Fibroblast of the conjunctiva (primary cell): ENCODE measurements at regions not wholly inside any gene's neighbourhood (a gene's known extent, or its start where the extent isn't known, plus 50 kb on each side); places are given as distances from the start of the nearest gene placed in this dataset.
"Not testable (repeated sequence)": the region's sequence is repeated elsewhere in the genome, so short reads cannot be mapped to it uniquely, and the experiment has no call there.

Experiments
- DNase-seq: peaks from one replicate; pipeline ENCODE4 v3.0.0-alpha.2; 2010; ENCODE audit warnings: low read depth

DNA sequence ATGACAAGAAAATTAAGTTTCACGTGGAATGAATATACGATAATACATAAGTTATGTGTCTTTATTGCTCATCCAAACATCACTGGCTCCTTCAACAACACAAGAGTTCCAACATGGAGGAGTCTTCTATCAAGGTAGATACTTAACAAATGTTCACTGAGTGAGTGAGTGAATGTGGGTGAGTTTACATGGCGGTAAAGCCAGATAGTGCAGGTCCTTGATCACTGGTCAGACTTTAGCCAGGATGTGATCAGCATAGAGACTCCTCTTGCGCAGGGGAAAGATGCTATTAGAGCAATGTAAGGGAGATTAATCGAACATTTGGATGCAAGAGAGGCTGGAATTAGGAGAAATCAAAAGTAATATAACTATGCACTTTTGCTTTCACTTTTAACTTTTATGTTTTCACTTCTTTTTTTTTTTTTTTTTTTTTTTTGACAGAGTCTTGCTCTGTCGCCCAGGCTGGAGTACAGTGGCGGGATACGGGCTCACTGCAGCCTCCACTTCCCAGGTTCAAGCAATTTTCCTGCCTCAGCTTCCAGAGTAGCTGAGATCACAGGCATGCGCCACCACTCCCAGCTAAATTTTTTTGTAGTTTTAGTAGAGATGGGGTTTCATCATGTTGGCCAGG, 249.0 kb upstream of the ID2 start:
- no peak for DNase-seq

DNA sequence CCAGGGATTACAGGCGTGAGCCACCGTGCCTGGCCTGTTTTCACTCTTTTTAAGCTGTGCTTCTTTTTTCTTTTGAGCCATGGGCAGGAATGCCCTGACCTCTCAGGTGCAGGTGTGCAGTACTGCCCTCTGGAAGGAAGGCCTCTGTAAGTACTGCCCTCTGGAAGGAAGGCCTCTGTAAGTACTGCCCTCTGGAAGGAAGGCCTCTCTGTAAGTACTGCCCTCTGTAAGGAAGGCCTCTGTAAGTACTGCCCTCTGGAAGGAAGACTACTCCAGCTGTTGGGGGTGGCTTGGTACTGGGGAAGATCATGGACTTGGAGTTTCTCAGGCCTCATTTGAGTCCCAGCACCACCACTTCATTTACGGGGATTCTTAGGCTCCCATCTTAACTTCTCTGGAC, 248.5 kb upstream of the ID2 start:
- no peak for DNase-seq

DNA sequence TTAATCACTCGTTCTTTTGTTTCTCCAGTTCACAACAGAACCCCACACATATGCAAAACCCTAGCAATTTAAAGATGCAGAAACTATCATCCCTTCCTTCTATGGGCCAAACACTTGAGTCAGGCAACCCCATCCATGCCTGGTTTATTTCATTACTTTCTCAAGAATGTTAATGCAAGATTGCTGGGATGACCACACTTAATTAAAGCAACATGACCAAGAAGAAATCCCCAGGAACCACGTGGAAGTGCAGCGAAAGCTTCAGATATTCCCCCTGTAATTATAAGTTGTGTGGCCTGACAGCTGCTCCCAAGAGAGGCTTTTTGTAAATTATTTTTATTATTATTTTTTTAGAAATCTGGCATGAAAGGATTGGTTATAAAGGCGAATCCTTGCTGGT, 246.2 kb upstream of the ID2 start:
- DNase-seq: peak; percentile 9

DNA sequence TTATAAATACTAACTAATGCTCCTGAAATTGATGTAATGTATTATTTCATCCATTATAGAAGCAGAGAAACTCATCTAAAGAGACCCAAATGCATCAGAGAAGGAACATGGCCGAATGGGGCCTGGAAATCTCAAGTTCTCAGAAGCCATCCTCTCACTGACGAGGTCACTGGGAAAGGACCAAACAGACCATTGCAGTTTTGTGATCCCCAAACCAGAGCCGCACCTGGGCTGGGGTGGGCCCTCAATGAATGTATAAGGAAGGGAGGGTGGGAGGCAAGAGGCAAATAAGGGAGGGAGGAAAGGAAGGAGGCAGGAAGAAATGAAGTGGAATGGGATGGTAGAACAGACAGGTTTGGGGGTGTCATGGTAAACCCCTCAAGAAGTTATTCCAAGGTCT, 245.3 kb upstream of the ID2 start:
- no peak for DNase-seq

DNA sequence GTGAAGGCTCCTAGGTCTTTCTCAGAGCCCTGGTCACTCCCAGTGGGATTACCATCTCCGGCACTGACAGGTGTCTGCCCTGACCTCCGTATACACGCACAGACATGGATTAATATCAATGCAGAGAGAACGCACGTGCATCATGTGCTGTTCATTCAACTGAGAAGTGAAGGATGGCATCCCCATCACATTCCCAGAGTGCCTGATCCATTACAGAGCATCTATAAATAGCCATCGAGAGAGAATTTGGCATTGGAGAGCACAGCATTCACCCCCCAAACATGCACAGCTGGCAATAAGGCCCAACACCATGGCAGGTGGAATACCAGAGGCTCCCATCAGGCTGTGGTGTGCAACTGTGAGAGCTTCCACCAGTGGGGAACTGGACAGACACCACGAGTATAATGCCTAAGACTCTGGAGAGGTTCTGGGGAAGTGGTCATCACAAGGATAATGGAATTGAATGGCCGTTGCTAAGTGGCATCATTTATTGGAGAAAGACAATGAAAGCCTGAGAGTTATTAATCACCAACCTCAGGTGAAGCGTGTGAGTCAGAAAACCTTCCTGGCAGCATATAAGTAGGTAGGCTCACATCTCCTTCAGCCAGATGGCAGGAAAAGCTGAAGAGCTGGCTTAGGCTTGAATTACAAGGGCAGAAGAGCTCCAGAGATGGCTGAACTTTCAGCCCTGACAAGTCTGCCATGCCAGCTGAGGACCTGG, 244.5 kb upstream of the ID2 start:
- DNase-seq: no peak

DNA sequence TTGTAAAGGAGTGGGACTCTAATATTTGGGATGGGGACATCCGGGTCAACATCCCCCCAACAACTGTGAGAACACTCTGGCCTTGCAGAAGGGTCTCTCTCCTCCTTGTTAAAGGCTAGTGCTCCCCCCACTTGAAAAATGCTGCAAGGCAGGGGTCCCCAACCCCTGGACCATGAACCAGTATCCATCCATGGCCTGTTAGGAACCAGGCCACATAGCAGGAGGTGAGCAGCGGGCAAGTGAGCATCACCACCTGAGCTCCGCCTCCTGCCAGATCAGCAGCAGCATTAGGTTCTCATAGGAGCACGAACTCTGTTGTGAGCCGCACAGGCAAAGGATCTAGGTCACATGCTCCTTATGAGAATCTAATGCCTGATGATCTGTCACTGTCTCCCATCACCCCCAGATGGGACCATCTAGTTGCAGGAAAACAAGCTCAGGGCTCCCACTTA, 243.9 kb upstream of the ID2 start:
- no peak for DNase-seq

DNA sequence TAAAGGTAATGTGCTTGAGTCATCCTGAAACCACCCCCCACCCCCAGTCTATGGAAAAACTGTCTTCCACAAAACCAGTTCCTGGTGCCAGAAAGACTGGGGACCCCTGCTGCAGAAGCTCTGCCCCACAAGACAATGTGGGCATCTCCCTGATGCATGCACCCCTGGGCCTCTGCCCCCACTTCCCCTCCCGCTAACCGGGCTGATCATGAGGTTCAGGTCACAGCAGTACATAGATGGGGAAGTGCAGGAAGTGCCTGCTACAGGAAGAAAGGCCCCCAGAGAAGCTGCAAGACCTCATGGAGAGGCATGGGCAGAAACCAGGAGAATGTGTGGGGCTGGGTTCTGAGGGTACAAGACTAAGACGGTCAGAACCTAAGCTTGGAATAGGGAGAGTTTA, 243.4 kb upstream of the ID2 start:
- DNase-seq: no peak

DNA sequence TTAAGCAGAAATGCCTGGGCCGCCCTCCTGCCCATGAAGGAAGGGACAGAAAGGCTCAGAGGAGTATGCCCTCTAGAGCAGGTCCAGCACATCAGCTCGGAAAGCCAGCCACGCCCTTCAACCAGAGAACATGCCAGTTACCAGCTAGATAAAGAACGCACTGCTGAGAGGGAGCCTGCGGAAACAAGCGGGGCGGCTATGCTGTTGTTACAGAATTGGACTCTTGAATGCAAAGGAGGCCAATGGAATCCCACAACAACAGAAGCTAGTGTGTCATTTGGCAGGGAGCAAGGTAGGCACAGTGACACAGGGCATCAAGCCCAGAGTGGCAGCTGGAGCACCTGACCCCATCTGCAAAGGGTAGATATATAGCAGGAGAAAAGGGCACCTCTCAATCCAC, 242.9 kb upstream of the ID2 start:
- no peak for DNase-seq

DNA sequence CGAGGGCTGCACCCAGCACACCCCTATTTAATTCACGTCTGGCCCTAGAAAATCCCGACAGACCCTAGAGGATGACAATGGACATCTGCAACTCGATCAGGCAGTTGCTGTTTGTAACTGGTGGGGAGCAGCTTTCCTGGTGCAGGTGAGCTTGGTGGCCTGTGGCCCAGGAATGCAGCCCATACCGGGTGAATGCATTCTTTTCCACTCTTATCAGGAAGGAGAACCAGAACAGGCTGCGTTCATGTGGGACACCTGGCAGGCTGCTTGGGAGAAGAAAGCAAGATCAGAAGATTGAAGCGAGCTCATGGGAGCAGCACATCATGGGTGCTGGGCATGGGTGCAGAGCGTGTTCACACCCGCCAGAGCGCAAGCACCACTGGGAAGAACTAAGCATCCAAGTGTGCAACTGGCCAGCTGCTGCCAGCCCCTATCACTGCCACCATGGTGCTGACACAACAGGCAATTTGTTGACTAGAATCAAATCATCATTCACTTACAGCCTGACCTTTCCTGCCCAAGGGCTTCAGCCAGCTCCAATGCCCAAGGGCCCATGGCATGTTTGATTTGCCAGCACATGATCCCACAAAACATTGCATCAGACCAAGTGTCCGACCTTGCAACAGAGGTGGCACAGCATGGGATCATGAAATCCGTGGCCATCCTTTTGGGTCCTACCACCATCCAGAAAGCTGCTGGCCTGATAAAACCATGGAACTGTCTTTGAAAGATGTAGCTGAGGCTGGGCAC, 241.7 kb upstream of the ID2 start:
- no peak for DNase-seq

DNA sequence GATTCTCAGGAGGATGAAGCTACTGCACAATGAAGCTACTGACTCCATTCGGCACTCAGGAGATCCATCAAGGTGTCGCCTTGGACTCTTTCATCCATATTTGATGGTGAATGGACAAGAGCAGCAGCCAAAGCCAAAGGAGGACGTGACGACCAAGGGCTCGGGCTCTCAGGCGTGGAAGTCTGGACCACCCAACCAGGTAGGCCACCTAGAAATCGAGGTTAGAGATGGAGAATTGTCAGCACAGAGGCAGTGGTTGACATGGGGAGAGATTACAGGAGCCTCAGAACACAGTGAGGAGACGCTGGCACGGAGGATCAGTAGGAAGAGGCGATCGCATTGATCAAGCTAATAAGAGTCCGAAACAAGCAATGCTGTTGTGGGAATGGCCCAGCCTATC, 240.5 kb upstream of the ID2 start:
- DNase-seq: no peak

DNA sequence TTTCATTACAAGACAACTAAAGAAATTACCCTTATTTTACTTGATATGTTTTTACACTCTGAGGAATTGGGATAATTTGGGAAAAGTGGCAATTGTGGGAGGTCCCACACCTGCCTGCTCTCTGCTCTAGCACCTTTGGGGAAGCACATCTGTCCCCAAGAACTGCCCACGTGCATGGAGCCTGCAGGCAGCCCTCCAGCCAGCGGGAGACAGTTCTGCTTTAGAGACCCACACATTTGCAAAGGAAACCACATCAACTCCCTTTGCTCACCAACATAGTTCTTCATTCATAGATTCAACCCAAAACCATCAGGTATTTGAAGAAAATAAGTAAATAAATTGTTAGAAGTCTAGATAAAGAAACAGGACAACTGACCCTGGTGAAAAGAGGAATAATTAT, 239.9 kb upstream of the ID2 start:
- no peak for DNase-seq

DNA sequence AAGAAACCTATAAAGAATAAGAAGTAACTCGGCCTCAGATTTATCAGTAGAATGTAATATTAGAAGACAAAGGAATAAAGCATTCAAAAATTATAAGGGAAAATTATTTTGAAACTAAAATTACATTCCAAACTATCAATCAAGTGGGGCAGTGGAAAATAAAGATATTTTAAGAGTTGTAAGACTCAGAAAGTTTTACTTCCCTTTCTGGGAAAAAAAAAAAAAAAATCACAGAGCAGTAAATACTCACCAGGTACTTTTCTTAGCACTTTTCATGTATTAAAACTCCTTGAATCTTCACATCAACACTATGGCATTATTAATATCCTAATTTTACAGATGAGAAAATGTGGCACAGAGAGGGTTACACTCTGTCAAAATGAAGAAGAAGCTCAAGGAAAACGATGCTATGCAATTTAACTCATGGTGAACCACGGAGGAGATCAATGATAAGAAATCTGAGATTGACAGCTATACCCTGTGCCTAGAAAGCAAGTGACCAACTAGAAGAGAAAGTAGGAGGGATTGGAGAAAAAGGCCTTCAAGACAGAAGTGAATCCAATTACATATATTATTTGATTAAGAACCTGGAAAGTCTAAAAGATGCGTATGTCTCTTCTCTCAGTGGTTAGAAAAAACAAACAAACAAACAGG, 238.9 kb upstream of the ID2 start:
- no peak for DNase-seq

DNA sequence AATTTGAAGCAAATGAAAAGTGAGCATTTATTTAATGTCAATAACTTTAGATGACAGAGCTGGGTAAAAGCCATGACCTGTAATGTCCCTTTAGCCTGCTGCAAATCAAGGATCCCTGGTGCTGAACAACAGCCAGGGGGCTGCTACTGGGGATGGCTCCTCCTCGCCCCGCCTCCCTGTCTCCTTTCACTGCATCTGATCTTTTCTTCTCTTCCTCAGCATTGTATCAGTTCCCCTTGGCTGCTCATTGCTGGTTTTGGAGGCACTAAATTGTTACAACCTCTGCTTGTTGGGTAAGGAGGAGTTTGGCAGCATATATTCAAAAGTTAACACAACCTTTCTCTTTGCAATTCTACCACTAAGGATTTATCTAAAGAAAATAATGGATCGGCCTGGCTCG, 236.3 kb upstream of the ID2 start:
- no peak for DNase-seq

DNA sequence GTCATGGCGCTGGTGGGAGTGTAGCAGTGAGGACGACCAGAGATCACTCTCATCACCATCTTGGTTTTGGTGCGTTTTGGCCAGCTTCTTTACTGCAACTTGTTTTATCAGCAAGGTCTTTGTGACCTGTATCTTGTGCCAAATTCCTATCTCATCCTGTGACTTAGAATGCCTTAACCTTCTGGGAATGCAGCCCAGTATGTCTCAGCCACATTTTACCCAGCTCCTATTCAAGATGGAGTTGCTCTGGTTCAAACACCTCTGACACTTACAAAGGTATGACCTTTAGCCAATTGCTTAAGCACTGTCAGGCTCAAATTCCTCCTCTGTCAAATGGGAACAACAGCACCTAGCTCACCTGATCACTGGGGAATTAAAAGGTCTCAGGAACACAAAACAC, 235.1 kb upstream of the ID2 start:
- not testable (repeated sequence) for DNase-seq

DNA sequence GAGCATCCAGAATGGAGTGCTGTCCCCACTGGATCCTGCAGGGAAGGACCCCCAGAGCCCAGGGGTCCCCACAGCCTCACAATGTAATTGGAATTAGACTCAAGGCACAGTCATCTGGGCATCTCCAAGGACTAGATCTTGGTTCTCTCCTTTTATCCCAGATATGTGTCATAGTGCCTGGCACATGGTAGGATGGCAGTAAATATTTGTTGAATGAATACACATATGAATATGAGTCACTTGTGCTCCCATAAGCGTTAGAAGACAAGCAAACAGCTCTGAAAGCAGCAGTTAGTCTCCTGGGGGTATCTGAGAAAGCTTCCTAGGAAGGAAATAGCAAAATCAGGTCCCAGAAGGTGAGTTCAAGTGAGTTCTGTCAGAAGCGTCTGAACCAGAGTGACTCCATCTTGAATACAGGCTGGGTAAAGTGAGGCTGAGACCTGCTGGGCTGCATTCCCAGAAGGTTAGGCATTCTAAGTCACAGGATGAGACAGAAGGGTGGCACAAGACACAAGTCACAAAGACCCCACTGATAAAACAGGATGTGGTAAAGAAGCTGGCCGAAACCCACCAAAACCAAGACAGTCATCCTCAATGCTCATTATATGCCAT, 234.1 kb upstream of the ID2 start:
- DNase-seq: no peak

DNA sequence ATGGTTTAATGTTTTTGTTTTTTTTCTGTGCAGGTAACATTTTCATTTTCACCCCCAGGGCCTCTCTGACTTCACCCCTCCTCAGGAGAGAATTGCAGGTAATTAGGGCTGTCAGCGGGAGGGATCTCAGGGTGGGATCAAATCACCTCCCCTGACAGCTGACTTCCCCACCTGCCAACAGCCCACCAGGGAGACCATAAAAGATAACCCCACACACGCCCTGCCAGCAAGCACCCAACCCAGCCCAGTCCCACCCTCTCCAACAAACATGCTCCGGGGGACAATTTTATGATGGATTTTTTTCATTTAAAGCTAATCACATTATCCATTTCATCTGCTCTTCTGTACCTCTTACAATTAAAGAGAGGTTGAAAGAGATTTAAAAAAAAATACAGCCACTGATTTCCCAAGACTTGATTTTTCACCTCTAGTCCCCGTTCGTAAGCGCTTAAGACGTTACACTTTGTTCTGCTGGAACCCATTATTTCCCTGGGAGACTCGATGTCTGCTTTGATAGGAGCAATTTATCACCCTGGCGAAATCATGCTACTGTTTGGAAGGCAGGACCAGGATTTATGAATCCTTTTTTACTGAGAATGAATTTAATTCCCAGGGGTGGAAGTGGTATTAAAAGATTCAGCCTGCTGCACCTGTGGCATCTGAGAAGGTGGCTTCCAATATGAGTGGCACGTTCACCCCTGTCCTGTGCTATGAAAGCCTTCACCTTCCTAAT, 232.9 kb upstream of the ID2 start:
- no peak for DNase-seq

DNA sequence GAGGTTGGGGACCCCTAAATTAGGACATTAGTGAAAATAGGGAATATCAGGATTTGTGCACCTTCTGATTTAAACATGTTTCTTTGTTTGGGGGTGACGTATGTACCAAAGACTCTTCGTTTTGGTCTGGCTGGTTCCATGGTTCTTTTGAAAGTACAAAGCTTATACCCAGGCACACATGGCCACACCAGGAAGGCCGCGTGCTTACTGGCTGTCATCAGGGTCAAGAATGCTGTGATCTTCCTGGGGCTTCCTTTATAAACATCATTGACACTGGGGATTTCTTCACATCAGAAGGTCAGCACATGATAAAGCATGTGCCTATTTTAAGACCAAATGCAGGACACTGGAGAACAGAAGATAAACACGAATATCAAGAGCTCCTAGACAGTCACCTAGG, 230.6 kb upstream of the ID2 start:
- no peak for DNase-seq

DNA sequence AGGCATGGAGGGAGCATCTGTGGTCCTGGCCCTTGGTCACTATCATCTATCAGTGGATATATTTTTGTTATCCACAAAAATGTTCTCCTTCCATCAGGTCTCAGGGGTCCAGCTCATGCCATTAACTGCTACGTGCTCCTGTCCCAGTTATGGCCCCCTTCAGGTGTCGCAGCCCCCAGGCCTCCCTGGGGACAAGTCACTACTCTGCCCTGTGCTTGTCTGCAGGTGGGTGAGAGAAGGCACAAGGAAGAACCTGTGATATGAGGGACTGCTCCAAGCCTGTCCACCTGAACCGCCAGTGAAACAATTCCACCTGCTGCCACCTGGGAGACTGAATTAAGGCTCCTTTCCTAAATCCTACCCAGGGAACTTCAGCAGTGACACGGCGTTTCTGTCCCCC, 229.6 kb upstream of the ID2 start:
- DNase-seq: no peak

DNA sequence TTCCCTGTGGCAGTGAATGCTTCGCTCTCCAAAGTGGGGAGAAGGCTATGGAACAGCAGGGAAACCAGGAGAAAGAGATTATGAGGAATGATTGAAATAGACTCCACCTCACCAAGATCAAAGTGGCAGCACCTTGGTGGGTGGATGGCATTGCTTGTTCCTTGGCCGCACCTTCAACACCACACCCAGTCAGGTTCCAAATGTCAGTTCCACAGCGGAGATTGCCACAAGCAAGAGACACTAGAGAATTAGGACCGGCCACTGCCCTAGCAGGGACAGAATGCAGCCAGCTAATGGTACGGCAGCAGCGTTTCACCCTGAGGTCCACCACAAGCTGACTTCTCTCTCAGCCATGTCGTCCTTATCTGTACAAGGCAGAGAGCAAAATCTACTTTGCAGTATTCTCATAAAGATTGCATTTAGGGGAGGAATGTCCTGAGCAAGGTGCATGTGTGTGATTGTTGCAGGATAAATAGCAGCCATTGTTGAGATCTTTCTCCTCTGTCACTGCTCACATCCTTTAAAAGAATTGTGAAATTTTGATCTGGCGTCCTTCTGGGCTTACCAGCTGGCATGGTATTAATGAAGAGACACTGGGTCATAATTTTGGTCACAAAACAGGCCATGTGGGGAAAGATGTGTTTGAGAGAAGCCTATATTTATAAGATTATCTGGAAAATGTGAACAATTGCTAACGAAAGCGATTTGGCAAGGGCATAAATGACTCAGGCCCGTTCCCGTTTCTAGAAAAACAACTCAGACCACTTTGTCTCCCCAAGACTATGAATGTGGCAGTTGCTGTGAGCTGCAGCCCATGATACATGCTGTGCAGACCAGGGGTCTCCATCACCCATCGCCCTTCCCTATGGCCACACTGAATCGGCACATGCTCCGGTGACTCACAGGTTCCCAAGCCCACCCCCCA, 228.6 kb upstream of the ID2 start:
- DNase-seq: no peak

DNA sequence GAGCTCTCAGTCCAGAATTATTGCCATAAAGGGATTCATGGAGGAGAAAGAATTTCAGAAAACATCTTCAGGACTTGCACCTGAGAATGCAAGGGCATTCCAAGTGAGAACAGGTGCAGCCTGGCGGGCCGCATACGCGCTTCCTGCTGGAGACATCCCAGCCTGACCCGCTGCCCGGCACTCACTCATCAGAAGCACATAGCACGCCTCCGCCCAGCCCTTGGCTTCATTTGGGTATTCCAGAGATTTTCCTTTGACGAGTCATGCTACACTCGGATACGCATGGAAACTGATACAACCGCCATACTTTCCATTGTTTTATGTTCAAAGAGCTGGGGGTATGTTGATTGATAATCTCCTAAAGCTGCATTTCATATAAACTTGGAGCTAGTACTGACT, 228.0 kb upstream of the ID2 start:
- DNase-seq: no peak

DNA sequence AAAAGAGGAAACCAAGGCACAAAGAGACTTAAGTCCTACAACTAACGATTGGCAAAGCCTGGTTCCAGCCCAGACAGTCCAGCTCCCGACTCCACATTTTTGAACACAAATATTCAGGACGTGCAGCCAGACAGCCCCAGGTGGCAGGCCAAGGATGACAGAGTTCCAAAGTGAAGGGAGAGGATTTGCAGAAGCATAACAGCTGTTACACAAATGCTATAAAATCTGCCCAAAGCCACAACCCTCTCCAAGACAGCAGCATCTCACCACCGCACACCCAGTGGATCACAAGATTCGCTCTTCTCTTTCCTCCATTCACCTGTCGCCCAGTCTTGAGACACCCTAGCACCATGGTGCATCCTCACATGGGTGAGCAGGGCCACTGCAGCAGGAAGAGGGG, 227.1 kb upstream of the ID2 start:
- DNase-seq: no peak
